Retina (tissue), 1 donor: ENCODE measurements at regions not wholly inside any gene's neighbourhood (a gene's known extent, or its start where the extent isn't known, plus 50 kb on each side); places are given as distances from the start of the nearest gene placed in this dataset.
"Not testable (repeated sequence)": the region's sequence is repeated elsewhere in the genome, so short reads cannot be mapped to it uniquely, and the experiment has no call there.

ENCODE experiments used
- DNase-seq: peaks from one replicate; pipeline ENCODE4 v3.0.0-alpha.2; 2016

DNA sequence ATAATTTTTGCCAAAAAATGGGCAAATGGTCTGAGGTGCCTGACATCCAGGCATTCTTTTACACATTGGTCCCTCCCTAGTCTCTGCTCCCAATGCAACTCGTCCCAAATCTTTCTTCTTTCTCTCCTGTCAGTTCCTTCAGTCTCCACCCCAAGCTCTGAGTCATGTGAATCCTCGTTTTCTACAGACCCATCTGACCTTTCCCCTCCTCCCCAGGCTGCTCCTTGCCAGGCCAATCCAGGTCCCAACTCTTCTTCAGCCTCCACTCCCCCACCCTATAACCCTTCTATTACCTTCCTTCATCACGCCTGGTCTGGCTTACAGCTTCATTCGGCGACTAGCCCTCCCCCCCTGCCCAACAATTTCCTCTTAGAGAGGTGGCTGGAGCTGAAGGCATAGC, 55.3 kb downstream of the BBS10 start:
- not testable (repeated sequence) for DNase-seq

DNA sequence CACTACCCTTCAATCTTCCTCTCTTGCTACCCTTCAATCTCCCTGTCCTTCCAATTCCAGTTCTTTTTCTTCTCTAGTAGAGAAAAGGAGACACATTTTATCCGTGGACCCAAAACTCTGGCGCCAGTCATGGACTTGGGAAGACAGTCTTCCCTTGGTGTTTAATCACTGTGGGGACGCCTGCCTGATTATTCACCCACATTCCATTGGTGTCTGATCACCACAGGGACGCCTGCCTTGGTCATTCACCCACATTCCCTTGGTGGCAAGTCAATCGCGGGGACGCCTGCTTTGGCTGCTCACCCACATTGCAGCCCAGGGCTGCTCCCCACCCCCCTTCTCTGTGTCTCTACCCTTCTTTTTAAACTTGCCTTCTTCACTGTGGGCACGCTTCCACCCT, 55.9 kb downstream of the BBS10 start:
- not testable (repeated sequence) for DNase-seq

- DNase-seq = no peak
These were observed 57.0 kb downstream of the BBS10 start for GRCh38 chr12:76290963-76291859.

- no peak for DNase-seq
These were observed 60.0 kb downstream of the BBS10 start for GRCh38 chr12:76288218-76288617.

- DNase-seq = no peak
These were observed 63.1 kb downstream of the BBS10 start for GRCh38 chr12:76284816-76285750.

- no peak for DNase-seq
These were observed 65.5 kb downstream of the BBS10 start for GRCh38 chr12:76282744-76283143.

DNA sequence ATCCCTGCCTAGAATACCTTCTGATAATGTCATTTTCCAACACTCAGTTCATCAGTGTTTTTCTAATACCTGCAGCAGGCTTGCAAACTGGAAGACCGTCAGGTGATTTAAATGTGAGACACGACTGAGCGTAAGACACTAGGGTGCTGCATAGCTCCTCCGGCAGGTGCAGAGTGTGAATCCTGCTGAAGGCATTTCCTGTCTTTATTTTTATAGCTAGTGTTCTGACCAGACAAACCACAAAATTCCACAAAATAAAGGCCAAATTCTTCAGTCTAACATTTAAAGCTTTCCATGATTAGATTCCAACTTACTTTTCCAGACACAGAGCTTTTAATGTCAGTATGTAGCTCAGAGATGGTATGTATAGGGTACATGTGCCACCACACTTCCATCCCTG, 70.7 kb downstream of the BBS10 start:
- no peak for DNase-seq

- no peak for DNase-seq
These were observed 71.6 kb downstream of the BBS10 start for GRCh38 chr12:76276499-76277151.

DNA sequence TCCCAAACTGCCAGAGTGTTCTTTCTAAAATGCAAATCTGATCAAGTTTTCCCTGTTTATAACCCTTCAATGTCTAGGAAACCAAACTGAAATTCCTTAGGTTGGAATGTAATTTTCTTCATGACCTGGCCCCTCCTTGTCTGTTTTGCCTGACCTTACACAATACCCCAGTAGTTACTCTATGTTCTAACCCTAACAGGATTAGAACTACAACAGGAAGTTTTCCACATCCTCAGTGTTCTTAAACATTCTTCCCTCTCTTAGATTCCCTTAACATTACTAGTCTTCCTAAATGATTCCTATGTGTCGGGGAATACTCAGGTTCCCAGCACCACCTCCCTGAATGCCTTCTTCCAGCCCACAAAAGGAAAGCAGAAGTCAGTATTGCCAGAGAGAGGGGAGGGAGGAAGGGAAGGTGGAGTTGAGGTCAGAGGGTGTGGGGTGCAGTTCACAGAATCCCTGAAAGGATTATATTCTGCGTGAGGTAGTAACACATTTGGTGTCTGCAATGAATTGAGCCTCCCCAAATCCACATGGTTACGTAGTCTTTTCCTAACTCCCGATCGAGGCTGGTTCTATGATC, 72.6 kb downstream of the BBS10 start:
- no peak for DNase-seq

GRCh38 chr12:76274420-76275083, 73.7 kb downstream of the BBS10 start:
- no peak for DNase-seq

- peak; percentile 34 for DNase-seq
These were observed 75.9 kb downstream of the BBS10 start for GRCh38 chr12:76272287-76272686.

- no peak for DNase-seq
These were observed 77.4 kb downstream of the BBS10 start for GRCh38 chr12:76270657-76271358.

GRCh38 chr12:76268267-76268666, 79.9 kb downstream of the BBS10 start:
- DNase-seq = no peak

- DNase-seq = no peak
These were observed 81.4 kb downstream of the BBS10 start for GRCh38 chr12:76266797-76267196.

- DNase-seq = no peak
These were observed 82.6 kb downstream of the BBS10 start for GRCh38 chr12:76265424-76266180.

DNA sequence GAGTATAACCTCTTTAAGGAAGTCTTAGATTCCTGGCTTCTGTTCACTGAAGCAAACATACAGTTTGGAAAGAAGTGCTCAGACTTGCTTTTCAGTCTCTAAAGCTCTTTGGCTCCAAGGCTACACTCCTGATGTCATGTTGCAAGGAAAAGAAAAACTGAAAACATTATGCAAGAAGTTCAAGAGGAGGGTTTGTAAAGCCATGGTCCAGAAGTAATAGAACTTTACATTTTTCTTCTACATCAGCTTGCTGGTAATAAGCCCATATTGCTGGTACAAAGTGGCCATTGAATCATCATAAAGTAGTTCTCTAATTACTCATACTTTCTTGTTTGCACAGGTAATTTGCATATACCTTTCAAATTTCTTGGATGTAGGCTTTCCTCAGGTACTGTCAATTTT, 83.6 kb downstream of the BBS10 start:
- DNase-seq = no peak

GRCh38 chr12:76263696-76264095, 84.5 kb downstream of the BBS10 start:
- no peak for DNase-seq

DNA sequence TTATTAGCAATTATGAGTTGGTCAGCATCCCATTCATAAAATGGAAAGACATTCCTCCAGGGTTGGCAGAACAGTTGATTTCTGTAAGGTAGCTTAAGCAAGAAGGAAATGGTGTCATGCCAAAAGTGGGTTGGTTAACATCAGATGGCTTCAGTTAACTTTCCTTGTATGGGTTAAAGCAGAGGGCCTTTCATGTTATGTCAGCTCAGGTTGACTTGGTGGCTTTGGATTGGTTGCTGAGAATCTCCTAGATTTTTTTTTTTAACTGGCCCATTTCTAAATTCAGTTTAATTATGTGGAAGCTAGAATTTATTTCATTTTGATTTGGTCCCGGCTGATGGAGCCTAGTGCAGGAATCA, 87.8 kb downstream of the BBS10 start:
- DNase-seq = no peak

DNA sequence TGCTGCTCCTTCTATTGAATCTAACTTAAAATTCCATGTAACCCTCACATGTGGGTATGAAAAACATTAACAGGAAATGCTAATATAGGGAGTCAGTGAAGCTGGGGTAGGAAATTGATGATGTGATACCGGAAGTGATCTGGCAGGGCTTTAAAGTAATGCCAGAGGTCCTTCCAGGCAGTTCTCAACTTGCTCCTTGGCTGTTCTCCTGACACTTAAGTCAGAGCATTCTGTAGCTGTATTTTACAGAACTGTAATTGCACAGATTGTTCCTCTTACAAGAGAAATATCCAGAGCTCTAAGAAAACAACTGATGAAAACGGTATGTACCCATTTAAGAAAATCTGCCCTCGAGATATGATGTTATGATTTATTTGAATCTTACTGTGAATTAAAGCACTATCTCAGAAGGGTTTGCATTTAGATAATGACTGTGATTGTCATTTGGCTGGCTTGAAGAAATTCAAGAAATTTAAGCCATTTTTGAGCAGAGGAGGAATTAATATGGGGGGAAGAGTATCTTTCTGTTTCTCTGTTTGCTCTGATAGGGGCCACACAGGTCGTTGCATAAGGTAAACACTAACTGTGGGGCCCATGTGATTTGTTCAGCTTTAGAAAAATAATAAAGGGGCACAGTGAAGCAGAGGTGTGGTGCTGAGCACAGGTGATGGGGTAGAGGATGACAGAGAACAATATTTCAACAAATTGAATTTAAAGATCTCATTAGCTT, 88.4 kb downstream of the BBS10 start:
- no peak for DNase-seq

DNA sequence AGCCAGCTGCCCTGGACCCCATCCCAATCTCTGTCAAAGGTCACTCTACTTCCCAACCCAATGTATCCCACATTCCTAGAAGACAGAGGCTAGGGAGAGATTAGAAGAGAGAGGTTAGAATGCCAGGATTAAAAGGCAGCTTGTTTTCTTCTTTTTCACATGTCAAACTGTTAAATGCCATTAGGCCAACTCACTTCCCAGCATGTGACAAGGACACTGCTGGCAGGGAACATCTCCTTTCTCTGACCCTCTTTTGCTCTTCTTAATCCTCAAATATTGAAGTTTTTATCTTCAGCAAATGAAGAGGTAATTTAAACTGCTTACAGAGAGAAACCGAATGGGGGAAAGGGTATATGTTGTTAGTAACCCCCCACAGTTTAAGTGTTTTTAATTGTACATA, 89.1 kb downstream of the BBS10 start:
- DNase-seq = no peak
